KMS-11 (cell line): ENCODE measurements at regions not wholly inside any gene's neighbourhood (a gene's known extent, or its start where the extent isn't known, plus 50 kb on each side); places are given as distances from the start of the nearest gene placed in this dataset.

Source experiments
- H2AFZ ChIP-seq: fragments of 200-600 bp; sonication (generic); 2 replicates; pipeline ENCODE4 v1.6.1; 2016; ENCODE audit warnings: antibody characterized with exemption, mixed run types, low read depth
- H3K27ac ChIP-seq: fragments of 200-600 bp; sonication (generic); 2 replicates; pipeline ENCODE4 v1.6.1; 2016; ENCODE audit warnings: mild to moderate bottlenecking, mixed run types
- H3K27me3 ChIP-seq: fragments of 200-600 bp; sonication (generic); 2 replicates; pipeline ENCODE4 v1.6.1; 2017; ENCODE audit warnings: mild to moderate bottlenecking, low read depth, mixed run types, moderate library complexity; ENCODE audit not compliant: insufficient read depth
- H3K36me3 ChIP-seq: fragments of 200-600 bp; sonication (generic); 2 replicates; pipeline ENCODE4 v1.6.1; 2017; ENCODE audit warnings: mild to moderate bottlenecking, mixed run types; ENCODE audit not compliant: insufficient read depth
- H3K4me1 ChIP-seq: fragments of 200-600 bp; sonication (generic); 2 replicates; pipeline ENCODE4 v1.6.1; 2016; ENCODE audit warnings: mild to moderate bottlenecking, low read depth, mixed run types; ENCODE audit not compliant: poor library complexity, severe bottlenecking
- H3K4me2 ChIP-seq: fragments of 200-600 bp; sonication (generic); 2 replicates; pipeline ENCODE4 v1.7.0; 2016; ENCODE audit warnings: mild to moderate bottlenecking, mixed run types
- H3K4me3 ChIP-seq: fragments of 200-600 bp; sonication (generic); IDR thresholded peaks from 2 replicates; pipeline ENCODE4 v1.6.1; 2017; ENCODE audit warnings: low read depth, low read length, mixed read lengths; ENCODE audit not compliant: insufficient read depth
- H3K79me2 ChIP-seq: fragments of 200-600 bp; sonication (generic); 2 replicates; pipeline ENCODE4 v1.6.1; 2016; ENCODE audit warnings: low read depth, mixed run types; ENCODE audit not compliant: insufficient read depth
- H3K9ac ChIP-seq: fragments of 200-600 bp; sonication (generic); 2 replicates; pipeline ENCODE4 v1.6.1; 2016; ENCODE audit warnings: mild to moderate bottlenecking, mixed run types
- H4K20me1 ChIP-seq: fragments of 200-600 bp; sonication (generic); 2 replicates; pipeline ENCODE4 v1.6.1; 2016; ENCODE audit warnings: mild to moderate bottlenecking, mixed run types; ENCODE audit not compliant: insufficient read depth
- TF ChIP-seq, protein P1 (sequence below): fragments of 200-600 bp; sonication (generic); conservative IDR thresholded peaks from 2 replicates; pipeline ENCODE4 v1.6.1; 2017; ENCODE audit warnings: low read depth, mild to moderate bottlenecking, antibody characterized with exemption, low read length, moderate library complexity, mixed read lengths

DNA sequence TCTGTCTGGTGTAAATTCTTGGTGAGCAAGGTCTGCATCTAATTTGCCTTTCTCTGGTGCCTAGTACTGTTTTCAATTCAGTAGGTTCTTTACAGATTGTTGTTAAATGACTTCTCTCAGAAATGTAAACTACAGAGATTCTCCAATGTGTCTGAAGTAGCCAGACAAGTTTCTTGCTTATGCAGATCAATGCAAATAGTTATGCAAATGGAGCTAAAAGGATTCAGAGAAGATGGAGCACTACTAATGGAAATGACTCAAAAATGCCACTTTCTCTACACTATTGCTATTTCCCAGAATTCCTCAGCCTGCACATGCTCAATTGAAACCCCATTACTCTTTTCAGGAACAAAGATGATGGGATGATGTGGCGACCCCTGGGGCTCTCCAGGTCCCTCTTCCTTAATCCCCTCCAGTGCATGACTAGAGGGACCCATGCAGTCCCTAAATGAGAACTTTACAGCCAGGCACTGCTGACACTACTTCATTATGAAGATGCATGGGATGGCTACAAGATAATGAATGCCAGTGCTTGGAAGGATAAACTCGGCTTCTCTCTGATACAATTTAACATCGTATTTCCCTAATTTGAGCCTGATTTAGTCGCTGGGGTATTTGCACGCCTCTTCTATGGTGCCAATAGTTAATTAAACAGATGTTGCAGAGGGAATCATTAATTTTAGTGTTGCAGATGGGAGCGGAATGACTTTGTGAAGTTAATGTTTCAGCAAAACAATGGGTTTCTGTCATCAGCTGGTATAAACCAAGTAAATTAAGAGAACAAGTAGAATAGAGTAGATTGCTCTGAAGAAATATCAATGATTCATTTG, 753.2 kb downstream of the TLR4 start:
- Histone ChIP-seq H3K36me3 (no peaks in the 10 kb centered on the region), H2AFZ (no peak overlapping the region), H3K9ac (no peak overlapping the region), H4K20me1 (no peaks in the 10 kb centered on the region), H3K27ac (no peak overlapping the region), H3K79me2 (no peaks in the 10 kb centered on the region), H3K27me3 (no peaks in the 10 kb centered on the region), H3K4me1 (no peaks in the 10 kb centered on the region), H3K4me2 (no peak overlapping the region), H3K4me3 (no peak overlapping the region)
- TF ChIP-seq, protein P1, sequence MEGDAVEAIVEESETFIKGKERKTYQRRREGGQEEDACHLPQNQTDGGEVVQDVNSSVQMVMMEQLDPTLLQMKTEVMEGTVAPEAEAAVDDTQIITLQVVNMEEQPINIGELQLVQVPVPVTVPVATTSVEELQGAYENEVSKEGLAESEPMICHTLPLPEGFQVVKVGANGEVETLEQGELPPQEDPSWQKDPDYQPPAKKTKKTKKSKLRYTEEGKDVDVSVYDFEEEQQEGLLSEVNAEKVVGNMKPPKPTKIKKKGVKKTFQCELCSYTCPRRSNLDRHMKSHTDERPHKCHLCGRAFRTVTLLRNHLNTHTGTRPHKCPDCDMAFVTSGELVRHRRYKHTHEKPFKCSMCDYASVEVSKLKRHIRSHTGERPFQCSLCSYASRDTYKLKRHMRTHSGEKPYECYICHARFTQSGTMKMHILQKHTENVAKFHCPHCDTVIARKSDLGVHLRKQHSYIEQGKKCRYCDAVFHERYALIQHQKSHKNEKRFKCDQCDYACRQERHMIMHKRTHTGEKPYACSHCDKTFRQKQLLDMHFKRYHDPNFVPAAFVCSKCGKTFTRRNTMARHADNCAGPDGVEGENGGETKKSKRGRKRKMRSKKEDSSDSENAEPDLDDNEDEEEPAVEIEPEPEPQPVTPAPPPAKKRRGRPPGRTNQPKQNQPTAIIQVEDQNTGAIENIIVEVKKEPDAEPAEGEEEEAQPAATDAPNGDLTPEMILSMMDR, result no peak

DNA sequence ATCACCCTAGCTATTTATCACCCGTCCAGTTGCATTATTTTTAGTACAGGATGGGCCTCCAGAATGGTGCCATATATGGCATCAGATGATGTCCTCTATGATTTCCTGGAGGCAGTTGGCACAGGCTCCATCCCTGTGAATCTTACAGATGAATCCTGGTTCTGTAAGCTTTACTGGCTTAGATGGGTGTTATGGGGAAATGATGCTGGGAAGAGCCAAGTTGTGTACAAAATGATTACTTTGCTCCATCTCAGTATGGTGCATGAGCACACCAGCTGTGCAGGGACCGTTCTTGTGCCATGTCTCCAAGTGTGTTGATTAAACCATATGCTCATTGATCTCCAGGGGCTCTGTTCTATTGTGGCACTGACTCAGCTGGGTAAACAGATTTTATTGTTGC, 755.7 kb downstream of the TLR4 start:
- H3K9ac ChIP-seq, result no peak overlapping the region
- no peak overlapping the region for H3K27ac ChIP-seq
- H2AFZ ChIP-seq, result no peak overlapping the region
- no peaks in the 10 kb centered on the region for H3K27me3 ChIP-seq
- no peaks in the 10 kb centered on the region for H3K4me1 ChIP-seq
- H3K36me3 ChIP-seq, result no peaks in the 10 kb centered on the region
- no peak overlapping the region for H3K4me3 ChIP-seq
- no peaks in the 10 kb centered on the region for H4K20me1 ChIP-seq
- no peak overlapping the region for H3K4me2 ChIP-seq
- TF ChIP-seq, protein P1, result no peak
- H3K79me2 ChIP-seq, result no peaks in the 10 kb centered on the region

DNA sequence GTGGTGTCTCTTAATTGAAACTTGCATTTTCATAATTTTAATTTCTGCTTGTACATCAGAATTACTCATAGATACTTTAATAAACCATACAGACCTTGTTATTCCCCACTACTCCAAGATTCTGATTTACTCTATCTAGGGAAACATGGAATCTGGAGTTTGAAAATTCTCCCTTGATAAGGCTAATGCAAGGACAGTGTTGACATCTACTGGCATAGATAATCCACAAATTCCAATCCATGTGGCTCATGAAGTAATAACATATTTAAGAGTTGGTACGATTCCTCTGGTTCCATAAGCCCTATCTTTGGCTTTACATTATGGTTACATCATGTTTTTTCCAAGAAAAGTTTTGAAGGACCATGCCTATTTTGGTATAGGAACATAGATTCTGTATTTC, 759.2 kb downstream of the TLR4 start:
- TF ChIP-seq, protein P1, result no peak
- Histone ChIP-seq H3K4me1 (no peaks in the 10 kb centered on the region), H2AFZ (no peak overlapping the region), H3K36me3 (no peaks in the 10 kb centered on the region), H3K9ac (no peak overlapping the region), H3K79me2 (no peaks in the 10 kb centered on the region), H3K27ac (no peak overlapping the region), H3K27me3 (no peaks in the 10 kb centered on the region), H4K20me1 (no peaks in the 10 kb centered on the region), H3K4me2 (no peak overlapping the region), H3K4me3 (no peak overlapping the region)

DNA sequence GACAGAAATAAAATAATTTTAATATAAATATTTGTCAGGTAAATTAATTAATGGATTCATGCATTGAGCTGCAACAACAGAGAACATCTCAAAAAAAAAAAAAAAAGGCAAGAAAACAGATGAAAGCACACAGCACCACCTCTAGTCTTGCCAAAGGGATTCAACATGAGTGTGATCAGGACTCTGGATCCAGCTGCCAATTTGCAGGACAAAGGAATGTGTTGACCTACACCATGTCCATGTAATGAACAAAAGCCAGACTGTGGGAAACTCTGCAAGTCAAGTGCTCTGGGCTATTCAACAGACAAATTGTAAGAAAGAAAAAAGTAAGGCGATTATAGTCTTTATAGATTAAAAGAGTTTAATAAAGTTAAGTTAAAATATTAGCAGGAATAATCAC, 769.3 kb downstream of the TLR4 start:
- no peaks in the 10 kb centered on the region for H3K79me2 ChIP-seq
- H4K20me1 ChIP-seq, result no peaks in the 10 kb centered on the region
- no peak overlapping the region for H2AFZ ChIP-seq
- H3K27ac ChIP-seq, result no peak overlapping the region
- no peaks in the 10 kb centered on the region for H3K27me3 ChIP-seq
- H3K4me2 ChIP-seq, result no peak overlapping the region
- TF ChIP-seq, protein P1, result no peak
- no peak overlapping the region for H3K9ac ChIP-seq
- H3K36me3 ChIP-seq, result no peaks in the 10 kb centered on the region
- H3K4me3 ChIP-seq, result no peak overlapping the region
- no peaks in the 10 kb centered on the region for H3K4me1 ChIP-seq
